IPS-NIHi7 (cell line): ENCODE measurements at regions not wholly inside any gene's neighbourhood (a gene's known extent, or its start where the extent isn't known, plus 50 kb on each side); places are given as distances from the start of the nearest gene placed in this dataset.

ENCODE experiments used
- DNase-seq: peaks from one replicate; pipeline ENCODE4 v3.0.0; 2012; ENCODE audit warnings: mixed read lengths; ENCODE audit errors: extremely low spot score

GRCh38 chr12:126668538-126668937 is 1598.4 kb upstream of the TMEM132C start:
- DNase-seq: no peak

- no peak for DNase-seq
These were observed 1598.0 kb upstream of the TMEM132C start for GRCh38 chr12:126668961-126669360.

- no peak for DNase-seq
These were observed 1590.5 kb upstream of the TMEM132C start for GRCh38 chr12:126676434-126676833.

- peak; percentile 32 for DNase-seq
These were observed 1585.3 kb upstream of the TMEM132C start for GRCh38 chr12:126681676-126682075.

- no peak for DNase-seq
These were observed 1582.3 kb upstream of the TMEM132C start for GRCh38 chr12:126684703-126685102.

- no peak for DNase-seq
These were observed 1581.3 kb upstream of the TMEM132C start for GRCh38 chr12:126685636-126686035.

- DNase-seq: no peak
These were observed 1578.4 kb upstream of the TMEM132C start for GRCh38 chr12:126688556-126688955.

GRCh38 chr12:126700096-126700495 is 1566.9 kb upstream of the TMEM132C start:
- DNase-seq: no peak

GRCh38 chr12:126704609-126705008 is 1562.4 kb upstream of the TMEM132C start:
- no peak for DNase-seq

- DNase-seq: peak; percentile 59
These were observed 1560.7 kb upstream of the TMEM132C start for GRCh38 chr12:126706300-126706699.

GRCh38 chr12:126708492-126708896 is 1558.5 kb upstream of the TMEM132C start:
- DNase-seq: no peak

- DNase-seq: no peak
These were observed 1548.6 kb upstream of the TMEM132C start for GRCh38 chr12:126718365-126718764.

GRCh38 chr12:126719912-126720705 is 1546.9 kb upstream of the TMEM132C start:
- no peak for DNase-seq

- peak; percentile 38 for DNase-seq
These were observed 1540.3 kb upstream of the TMEM132C start for GRCh38 chr12:126726481-126727217.

- DNase-seq: peak; percentile 38
These were observed 1539.5 kb upstream of the TMEM132C start for GRCh38 chr12:126727218-126728075.

- DNase-seq: no peak
These were observed 1532.7 kb upstream of the TMEM132C start for GRCh38 chr12:126734296-126734695.

GRCh38 chr12:126734710-126735109 is 1532.3 kb upstream of the TMEM132C start:
- no peak for DNase-seq

GRCh38 chr12:126741536-126742240 is 1525.3 kb upstream of the TMEM132C start:
- DNase-seq: no peak

GRCh38 chr12:126742241-126742641 is 1524.7 kb upstream of the TMEM132C start:
- DNase-seq: no peak

- peak; percentile 86 for DNase-seq
These were observed 1519.3 kb upstream of the TMEM132C start for GRCh38 chr12:126747530-126748149.

- DNase-seq: no peak
These were observed 1514.9 kb upstream of the TMEM132C start for GRCh38 chr12:126752021-126752420.
